Fibroblast of skin of left quadriceps (primary cell): ENCODE measurements at regions not wholly inside any gene's neighbourhood (a gene's known extent, or its start where the extent isn't known, plus 50 kb on each side); places are given as distances from the start of the nearest gene placed in this dataset.
"Not testable (repeated sequence)": the region's sequence is repeated elsewhere in the genome, so short reads cannot be mapped to it uniquely, and the experiment has no call there.

Experiments used
- DNase-seq, 2 experiments: peaks; one replicate each; pipeline ENCODE4 v3.0.0-alpha.2; 2013; ENCODE audit warnings: low read depth in 2 of 2

DNA sequence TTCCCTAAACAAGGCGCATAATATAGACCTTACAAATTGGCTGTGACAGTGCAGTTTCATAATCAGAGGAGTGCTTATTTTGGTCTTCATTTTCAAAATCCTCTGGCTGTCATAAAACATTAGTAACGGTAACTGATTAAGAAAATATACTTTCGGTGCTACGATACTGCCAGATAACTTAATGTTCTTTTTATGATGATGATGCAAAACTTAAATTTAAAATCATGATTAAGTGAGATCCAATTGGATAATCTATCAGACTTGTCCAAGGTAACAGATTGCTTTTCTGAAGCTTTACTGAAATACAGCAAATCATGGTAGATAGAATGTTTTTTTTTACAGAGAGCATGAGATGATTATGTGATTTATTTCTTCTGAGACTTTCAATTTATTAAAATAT lies 364.2 kb upstream of the CNTN3 start:
- no peak for DNase-seq

DNA sequence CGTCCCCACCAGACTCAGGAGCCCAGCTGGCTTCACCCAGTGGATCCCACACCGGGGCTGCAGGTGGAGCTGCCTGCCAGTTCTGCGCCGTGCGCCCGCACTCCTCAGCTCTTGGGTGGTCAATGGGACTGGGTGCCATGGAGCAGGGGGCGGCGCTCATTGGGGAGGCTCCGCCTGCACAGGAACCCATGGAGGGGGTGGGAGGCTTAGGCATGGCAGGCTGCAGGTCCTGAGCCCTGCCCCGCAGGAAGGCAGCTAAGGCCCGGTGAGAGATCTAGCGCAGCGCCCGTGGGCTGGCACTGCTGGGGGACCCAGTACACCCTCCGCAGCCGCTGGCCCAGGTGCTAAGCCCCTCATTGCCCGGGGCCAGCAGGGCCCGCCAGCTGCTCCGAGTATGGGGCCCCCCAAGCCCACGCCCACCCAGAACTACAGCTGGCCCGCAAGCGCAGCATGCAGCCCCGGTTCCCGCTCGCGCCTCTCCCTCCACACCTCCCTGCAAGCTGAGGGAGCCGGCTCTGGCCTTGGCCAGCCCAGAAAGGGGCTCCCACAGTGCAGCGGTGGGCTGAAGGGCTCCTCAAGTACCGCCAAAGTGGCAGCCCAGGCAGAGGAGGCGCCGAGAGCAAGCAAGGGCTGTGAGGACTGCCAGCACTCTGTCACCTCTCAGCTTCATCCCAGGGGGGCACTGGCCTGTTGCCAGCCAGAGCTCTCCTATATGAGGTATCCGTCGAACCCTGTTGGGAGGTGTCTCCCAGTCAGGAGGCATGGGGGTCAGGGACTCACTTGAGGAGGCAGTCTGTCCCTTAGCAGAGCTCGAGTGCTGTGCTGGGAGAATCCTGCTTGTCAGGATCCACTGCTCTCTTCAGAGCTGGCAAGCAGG lies 370.8 kb upstream of the CNTN3 start:
- not testable (repeated sequence) for DNase-seq

DNA sequence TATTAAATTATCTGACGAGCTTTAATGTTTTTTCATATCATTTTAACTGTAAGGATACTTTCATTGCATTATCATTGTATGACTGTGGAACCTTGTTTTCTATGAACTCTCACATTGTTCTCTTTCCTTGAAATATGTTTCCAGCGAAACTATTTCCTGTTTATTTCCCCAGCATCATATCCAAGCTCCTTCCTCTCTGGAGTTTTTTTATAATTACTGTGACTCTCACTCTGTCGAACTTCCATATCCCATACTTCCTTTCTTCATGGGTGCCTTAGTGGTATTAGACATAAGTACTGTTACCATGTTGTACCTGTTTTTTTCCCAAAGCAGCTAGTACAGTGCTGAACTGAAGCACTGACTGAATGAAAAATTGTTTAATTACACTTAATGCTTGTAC lies 373.6 kb upstream of the CNTN3 start:
- no peak for DNase-seq

DNA sequence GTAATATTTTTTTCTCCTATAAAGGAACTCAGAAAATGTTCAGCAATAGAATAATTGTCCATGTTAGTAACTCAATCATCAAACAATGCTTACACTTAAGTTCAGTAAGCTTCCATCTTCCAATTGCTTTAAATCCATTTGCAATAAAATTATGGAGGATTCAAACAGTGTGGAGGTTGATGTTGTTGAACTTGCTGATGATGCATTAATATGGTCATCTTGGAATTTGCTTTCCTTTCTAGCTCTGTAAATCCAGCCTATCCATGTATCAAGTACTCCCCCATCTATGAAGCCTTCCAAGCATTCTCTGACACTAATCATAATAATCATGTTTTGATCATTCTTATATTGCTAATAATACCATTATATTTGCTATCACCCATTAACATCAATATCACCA lies 378.4 kb upstream of the CNTN3 start:
- no peak for DNase-seq

DNA sequence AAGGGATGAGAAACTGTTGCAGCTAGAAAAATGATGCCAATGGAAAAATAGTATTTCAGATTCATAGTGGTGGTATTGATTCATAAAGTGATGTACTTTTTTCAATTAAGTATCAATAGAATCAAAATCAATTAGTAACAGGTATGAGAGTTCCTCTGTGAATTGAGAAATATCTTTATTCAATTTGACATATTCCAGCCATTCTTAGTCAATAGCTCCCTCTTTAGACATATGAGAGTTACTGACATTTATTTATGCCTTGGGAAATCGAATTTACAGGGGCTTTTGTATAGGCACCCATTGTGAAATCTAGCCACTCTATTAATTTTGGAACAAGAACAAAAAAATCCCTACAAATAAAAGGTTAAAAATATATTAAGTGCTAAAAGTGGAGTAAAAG lies 386.9 kb upstream of the CNTN3 start:
- DNase-seq = peak; percentile 2 to 4

DNA sequence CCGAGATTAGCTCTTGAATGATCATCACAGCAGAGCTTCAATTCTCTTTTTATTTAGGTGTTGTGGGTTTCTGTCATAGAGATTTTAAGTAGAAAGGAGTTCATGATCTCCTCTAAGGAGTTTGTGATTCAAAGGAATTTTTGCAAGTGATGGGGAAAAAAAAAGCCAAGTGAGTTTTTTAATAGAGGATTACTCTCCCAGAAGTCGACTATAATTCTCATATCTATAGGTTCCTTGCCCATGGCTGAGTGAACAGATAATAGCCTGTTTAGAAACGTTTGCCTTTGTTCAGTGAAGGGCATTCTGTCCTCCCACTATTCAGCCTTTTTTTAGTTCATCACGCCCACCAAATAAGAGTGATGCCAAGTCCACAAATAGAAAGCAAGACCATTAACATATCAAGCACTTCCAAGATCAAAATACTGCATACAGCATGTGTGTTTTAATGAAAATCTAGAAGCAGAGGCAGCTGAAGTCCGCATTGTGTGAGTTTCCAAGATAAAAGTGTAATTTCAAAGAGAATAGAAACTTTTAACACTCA lies 398.4 kb upstream of the CNTN3 start:
- DNase-seq = no peak

DNA sequence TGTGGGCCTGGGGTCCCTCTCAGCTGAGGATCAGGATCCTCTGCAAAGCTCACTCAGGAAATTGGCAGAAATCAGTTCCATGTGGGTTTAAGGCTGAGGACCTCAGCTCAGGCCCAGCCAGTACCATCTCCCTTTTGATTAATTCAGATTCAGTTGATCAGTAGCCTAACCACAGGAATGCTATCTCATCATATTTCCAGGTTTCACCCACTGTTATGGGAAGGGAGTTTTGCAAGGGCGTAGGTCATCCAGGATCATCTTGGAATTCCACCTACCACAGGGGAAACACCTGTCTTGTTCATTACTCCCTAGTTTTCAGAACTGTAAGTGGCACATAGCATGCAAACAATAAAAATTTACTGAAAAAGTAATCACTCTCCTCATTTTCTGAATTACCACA lies 399.5 kb upstream of the CNTN3 start:
- DNase-seq = no peak

DNA sequence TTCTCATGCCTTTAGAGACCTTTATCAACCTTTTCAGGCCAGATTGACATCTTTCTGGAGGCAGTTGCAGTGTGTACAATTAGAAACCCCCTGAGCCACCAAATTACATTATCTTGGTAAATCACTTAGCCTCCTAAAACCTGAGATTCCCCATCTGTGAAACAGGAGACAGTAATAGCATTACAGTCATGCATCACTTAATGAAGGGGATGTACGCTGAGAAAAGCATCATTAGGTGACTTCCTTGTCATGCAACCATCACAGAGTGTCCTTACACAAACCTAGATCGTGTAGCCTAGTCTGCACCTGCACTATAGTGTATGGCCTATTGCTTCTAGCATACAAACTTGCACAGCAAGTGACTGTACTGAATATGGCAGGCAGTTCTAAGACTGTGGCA lies 400.8 kb upstream of the CNTN3 start:
- DNase-seq = no peak

DNA sequence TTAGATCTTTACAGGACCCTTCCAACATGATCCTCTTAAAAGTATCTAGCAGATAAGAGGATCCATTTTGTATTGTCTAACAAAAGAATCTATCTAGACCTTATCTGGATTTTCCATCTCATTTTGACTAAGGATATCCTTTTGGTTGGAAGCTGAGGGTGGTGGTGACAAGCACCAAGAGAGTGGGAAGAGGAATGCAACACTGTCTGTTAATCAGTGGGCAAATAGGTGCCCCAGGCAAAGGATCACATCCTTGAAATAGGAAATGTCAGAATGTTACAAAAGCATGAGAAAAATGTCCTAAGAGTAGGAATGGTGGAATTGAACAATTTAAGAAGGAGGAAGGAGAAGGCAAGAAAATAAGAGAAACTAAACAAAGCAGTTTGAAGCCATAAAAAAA lies 420.7 kb upstream of the CNTN3 start:
- DNase-seq = no peak

DNA sequence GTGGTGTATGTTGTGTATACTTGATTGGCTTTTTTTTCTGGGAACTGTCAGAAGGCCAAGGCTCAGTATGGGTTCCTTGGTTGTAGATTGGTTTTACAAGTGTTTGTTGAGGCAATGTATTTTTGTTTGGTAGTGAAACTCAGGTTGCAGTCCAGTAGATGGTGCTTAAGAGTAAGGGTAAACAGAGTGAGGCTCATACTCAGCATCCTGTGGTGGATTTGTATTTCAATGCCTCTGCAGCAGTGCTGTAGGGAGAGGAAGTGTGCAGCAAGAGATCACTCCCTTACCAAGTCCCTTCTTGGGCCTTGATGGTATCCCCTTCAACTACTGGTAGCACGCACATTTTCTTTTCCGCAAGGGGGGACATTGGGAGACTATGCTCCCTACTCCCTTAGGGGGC lies 428.5 kb upstream of the CNTN3 start:
- no peak for DNase-seq

DNA sequence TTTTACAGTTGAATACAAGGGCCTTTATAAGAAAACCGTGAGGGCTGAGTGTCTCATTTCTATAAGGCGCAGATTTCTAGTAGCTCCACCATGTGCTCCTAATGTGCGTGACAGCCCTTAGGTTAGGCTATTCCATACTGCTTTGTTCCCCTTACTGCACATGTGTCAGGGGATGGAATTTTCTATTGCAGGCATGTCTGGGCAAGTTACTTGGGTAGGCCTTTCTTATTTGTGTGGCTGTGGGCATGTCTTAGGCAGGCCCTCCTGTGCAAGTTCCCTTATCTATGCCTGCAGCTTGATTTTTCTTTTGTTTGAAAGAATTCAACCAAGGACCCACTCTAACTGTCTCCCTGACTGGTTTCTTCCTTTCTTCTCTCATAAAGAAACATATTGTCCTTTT lies 434.2 kb upstream of the CNTN3 start:
- DNase-seq = no peak

DNA sequence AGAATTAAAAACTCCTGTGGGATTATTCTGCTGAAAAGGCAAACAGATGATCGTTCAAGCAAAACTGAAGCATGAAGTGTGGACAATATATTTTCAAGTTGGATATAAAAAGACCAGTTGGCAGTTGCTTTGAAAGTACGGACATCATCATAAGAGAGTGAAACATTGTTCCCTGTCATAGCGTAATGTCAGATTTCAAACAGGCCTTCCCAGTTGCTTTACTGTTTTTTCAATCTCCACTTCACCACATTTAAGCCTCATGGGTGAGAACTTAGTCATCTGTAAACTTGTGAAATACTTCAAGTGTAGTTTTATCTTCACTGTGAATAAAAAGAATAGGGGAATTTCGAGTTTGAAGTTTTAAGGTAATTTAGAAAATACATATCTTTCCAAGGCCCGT lies 435.1 kb upstream of the CNTN3 start:
- DNase-seq = no peak

DNA sequence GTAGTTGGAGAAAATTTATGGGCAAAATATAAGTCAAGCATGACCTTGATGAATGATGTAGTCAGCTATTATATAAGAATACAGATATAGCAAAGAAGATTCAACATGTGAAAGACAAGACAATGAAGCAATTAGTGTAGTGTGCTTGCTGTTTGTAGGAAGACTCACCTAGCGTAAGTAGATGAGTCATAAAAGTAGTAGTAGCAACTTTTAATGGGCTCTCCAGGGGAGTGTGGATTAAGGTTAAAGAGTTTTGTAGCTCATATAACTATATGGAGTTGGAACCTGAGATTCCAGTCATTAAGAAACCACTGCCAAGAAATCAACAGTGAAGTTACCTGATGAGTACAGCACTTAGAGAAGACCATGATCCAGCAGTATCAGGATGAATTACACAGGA lies 444.7 kb upstream of the CNTN3 start:
- no peak for DNase-seq

DNA sequence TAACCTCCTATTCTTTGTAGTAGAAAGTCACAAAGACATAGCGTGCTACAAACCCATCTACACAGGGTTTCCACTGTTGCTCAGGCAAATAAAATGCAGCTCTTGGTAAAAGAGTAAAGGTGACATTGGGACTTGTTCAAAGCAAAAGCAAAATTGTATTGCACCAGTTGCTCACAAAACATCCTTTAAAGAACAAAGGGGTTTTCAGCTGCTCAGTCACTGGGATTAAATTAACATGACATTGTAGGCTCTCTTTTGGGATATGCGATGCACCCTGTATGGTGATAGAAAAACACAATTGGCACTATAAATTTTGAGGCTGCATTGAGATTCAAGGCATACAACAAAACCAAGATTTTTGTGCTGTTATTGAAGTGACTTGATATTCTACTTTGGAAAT lies 447.3 kb upstream of the CNTN3 start:
- DNase-seq = no peak

DNA sequence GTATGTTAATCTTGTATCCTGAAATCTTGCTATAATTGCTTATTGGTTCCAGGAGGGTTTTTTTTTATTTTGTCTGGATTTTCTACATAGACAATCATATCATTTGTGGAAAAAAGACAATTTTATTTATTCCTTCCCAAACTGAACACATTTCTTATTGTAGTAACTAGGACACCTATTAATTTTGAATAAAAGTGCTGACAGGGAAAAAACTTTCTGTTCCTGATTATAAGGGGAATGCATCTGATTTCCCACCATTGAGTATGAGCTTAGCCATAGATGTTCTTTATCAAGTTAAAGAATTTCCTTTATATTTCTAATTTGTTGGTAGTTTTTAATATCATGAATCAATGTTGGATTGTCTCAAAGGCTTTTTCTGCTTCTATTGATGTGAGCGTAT lies 460.7 kb upstream of the CNTN3 start:
- no peak for DNase-seq

DNA sequence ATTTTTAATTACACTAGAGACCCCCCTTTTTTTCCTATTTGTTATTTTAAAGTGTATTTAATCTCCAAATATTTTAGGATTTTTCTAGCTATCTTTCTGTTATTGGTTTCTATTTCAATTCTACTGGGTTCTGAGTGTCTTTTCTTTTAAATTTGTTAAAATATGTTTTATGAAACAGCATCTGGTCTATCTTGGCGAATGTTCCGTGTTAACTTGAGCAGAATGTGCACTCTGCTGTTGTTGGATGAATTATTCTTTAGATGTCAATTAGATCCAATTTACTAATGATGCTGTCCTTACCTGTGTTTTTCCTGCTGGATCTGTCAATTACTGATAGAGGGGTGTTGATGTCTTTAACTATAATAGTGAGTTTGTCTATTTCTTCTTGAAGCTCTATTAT lies 462.0 kb upstream of the CNTN3 start:
- DNase-seq = no peak

DNA sequence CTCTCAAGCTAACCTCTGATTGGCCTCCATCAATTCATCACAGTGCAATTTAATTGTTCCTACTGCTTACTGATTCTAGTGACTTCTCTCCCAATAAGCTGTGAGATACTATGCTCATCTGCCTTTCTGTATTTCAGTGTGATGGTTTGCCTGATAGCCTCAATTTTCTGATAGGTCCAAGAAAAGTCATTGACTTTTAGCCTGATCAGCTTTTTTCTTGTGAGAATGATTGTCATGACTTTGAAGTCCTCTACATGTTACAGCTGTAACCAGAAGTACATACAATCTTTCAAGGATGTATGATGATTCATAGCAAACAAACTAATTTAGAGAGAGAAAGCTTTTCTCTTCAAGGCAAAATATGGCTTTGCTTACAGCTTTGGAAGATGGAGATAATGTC lies 463.8 kb upstream of the CNTN3 start:
- no peak for DNase-seq

DNA sequence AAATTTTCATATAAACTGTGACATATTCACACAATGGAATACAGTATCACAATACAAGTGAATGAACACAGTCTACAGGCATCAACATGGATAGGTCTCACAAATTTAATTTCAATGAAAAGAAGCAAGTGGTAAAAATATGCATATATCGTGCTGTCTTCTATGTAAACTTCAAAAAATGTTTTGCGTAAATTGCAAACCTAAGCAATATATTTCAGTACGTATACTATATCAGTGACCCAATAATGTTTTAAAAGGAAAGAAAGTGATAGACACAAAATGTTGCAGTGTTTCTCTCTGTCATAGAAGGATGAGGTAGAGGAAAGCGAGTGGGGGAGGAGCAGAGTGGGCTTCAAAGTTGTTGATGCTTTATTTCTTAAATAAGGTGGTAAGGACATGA lies 468.4 kb upstream of the CNTN3 start:
- no peak for DNase-seq

DNA sequence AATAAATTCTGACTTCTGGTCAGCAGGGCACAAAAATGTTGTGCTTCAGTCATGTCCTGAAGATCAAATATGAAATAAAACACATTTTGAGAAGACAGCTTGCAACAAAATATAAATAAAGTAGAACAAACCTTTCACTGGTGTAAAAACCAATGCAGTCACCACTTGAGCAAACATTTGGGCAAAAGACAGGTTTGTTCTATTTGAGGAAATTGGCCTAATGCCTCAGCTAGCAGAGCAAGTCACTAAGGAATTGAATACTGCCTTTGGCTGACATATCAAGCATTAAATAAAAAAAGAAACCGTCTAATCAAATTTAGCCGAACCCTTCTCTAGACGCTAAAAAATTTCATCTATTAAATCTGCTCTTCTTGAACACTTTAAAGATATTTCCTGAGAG lies 475.4 kb upstream of the CNTN3 start:
- DNase-seq = no peak

DNA sequence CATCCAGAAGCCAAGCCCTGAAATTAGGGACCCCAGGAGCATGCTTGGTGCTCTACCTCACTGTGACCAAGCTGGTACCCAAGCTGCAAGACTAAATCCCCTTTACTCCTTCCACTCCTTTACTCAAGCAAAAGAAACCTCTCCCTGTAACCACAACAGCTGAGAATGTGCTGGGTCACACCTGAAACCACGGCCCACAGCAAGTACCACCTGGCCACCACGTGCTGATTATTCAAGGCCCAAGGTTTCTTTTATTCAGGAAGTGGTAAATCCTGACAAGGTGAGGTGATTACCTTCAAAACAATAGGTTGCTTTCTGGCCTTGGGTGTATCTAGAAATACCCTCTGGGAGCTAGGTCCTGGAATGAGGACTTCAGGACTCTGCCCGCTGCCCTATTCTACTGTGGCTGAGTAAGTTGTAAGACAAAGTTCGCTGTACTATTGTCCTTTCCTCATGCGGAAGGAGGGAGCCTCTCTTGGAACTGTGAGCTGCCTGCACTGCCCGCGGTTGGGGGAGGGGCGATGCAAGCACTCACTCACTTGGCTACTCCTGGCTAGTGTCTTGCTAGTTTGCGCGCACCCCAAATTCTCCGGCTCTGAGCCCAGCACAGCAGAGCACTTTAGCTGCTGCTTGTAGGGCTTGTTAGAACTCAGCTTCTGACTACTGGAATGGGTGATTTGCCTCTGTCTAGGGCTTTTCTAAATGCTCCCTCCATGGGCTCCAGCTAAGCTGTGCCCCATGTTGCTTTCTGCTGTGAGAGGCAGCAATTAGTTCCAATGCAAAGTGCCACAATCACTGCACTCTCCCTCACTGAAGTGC lies 487.1 kb upstream of the CNTN3 start:
- DNase-seq = no peak

DNA sequence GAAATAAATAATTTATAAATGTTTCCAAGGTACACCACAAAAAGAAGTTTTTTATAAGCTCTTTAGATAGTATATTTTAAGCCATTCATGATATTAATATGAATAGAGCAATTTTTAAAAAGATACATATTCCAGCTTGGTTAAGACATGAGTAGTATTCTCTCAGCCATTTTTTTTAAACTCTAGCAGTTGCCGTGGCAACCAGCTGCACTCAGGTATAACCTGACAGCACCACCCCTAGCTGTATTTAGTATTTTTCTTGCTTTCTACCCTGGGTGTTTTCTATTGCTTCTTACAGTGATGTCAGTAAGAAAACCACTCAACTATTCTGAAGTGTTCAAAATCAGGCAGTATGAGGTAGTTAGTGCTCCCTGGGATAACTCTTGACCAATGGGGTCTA lies 496.3 kb upstream of the CNTN3 start:
- no peak for DNase-seq

DNA sequence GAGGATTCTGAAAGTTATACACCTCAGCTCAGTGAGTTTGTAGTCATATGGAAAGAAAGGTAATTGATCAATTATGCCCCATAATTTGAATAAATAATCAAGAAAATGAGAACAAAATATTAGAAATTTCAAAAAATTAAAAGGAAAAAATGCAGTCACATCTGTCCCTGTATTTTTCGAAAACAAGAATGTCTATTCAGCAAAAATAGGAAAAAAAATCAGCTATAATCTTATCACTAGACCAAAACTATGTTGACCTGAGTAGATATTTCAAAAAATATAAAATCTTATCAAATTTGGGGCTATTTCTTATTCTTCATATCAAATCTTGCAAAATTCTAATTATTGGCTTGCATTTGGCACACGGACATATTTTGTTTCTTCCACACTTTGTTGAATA lies 501.2 kb upstream of the CNTN3 start:
- no peak for DNase-seq

DNA sequence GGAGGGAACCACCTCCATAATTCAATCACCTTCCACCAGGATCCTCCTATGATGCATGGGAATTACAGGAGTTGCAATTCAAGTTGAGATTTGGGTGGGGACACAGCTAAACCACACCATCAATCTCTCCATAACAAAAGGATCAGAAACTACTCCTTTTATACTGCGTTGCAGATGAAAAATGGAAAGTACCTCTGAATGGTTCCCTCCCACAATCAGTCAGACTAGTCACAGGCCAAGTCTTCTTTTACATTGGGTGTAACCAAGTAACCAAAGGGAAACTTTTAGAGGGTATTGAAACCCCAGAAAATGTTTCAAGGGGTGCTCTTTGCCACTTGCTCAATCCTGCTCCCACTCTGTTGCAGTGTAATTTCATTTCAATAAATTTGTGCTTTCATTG lies 504.3 kb upstream of the CNTN3 start:
- DNase-seq = no peak
